Activated T-cell treated with anti-CD3 and anti-CD28 coated beads for 48 hours (primary cell): ENCODE measurements at regions not wholly inside any gene's neighbourhood (a gene's known extent, or its start where the extent isn't known, plus 50 kb on each side); places are given as distances from the start of the nearest gene placed in this dataset.

Experiments used
- DNase-seq: peaks from one replicate; pipeline ENCODE4 v3.0.0-alpha.2; 2020; ENCODE audit warnings: low read depth

DNA sequence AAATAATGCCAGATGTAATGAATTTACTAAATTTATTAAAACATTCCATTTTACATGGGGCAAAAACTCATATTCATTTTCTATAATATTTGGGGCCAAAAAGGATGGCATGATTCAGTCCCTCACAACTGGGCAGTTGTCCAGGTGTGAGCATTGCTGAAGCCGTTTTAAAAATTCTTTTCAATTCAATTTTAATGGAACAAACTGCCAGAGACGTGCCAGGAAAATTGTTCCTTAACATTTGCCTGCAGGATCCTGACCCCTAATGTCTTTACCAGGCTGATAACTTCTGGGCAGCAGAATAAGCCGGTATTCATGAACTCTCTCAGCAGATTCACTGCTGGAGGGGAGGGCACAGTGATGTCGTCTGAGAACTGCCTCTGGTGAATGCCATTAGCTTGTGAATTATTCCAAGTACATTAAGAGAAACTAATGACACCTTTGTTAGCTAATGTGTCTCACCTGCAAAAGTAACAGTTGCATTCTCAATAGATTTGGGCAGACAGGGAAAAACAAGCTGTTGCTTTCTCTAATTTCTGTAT lies 1445.1 kb upstream of the TENM3 start:
- DNase-seq: no peak

DNA sequence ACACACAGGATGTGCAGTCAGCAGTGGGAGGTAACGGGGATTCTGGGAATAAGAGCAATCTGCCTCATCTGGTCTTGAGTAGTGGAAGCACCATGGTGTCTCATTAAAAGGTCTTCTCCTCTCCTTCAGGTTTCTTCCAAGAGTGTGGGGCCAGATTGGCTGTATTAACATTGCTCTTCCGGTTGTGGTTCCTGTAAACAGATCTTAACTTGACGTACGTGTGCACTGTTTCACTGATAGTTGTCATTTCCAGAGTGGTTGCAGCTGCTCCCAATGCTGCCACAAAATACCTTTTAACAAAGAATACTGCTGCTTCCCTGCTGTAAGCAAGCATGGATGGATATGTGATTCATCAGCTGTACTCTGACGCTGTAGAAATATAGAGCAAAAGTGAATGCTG lies 1443.4 kb upstream of the TENM3 start:
- DNase-seq: no peak

GRCh38 chr4:180805101-180805500 lies 1438.1 kb upstream of the TENM3 start:
- no peak for DNase-seq

- no peak for DNase-seq
These were observed 1434.3 kb upstream of the TENM3 start for GRCh38 chr4:180808862-180809261.

- DNase-seq: no peak
These were observed 1433.8 kb upstream of the TENM3 start for GRCh38 chr4:180809439-180809838.

DNA sequence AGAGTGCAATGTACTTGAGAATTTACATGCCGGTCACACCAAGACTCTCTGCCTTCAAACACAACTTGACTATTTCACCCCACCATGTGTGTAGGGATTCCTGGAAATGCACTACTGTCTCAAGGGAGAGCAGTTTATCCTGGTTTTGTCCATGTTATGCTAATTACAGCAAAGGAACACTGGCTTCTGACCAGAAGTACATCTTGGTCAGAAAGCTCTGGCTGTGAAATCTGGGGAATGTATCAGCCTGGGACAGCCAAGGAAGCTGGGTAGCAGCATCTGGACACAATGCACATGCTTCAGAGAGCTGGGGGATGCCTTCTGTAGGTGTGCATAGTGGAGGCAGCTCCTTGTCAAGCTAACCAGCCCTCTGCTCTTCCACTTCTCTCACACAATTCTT lies 1432.6 kb upstream of the TENM3 start:
- DNase-seq: no peak

- no peak for DNase-seq
These were observed 1431.6 kb upstream of the TENM3 start for GRCh38 chr4:180811556-180811955.

GRCh38 chr4:180812783-180813182 lies 1430.4 kb upstream of the TENM3 start:
- no peak for DNase-seq

GRCh38 chr4:180814875-180815417 lies 1428.3 kb upstream of the TENM3 start:
- DNase-seq: no peak

DNA sequence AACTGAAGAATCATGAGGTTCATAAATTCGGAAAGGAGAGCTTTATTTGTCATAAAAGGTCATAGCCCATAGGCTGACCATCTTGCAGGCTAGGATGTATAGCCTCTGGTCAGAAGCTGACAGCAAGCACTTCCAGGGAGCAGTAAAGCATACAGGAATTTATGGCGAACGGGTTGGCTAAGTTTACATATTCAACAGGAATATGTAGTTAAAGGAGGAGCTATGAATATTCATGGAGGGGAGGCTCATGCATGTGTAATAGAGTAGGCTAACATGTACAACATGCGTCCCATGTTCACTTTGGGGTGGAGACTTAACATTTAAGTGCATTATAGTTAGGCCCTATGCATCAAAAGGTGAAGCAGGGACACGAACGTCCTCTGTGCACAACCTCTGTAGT lies 1425.7 kb upstream of the TENM3 start:
- DNase-seq: no peak

DNA sequence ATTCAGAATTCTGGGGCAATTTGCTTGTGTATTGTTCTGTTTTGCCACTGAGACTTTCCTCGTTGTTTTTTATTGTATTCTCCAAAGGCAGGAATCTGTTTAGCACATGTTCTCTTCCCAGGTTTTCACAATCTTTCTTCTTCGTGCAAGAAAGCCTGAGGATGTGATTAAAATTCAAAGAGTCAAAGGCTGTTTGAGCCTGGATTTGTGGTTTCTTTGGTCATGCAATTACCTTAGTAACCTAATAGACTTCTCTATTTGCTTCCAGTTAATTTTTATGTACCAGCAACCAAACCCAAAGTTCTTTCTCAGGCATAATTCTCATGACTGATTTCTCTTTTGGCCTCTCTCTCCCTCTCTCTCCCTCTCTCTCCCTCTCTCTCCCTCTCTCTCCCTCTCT lies 1420.1 kb upstream of the TENM3 start:
- DNase-seq: no peak

- DNase-seq: no peak
These were observed 1415.8 kb upstream of the TENM3 start for GRCh38 chr4:180827232-180828009.

DNA sequence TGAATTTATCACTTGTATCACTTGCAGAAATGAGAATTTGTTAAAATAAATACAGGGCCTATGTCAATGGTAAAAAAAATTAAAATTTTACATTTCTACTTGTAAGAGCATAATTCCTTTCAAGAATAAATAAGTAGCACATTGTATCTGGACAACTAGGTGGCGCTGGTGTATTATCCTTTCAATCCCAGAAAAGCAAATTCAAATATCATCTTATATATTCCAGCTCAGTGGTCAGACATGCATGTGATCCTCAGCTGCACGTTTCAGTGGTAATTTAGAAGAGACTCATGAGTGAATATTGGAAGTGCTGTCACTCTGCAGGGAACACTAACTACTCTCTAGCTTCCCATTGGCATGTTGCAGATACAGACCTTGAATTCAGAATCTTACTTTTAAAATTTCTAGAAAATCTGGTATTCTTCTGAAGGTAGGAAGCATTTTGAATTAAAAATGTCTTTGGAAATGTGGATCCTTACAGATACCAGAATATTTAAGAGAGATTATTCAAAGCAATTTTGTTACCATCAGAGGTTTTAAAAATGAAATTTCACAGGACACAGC lies 1414.7 kb upstream of the TENM3 start:
- no peak for DNase-seq

DNA sequence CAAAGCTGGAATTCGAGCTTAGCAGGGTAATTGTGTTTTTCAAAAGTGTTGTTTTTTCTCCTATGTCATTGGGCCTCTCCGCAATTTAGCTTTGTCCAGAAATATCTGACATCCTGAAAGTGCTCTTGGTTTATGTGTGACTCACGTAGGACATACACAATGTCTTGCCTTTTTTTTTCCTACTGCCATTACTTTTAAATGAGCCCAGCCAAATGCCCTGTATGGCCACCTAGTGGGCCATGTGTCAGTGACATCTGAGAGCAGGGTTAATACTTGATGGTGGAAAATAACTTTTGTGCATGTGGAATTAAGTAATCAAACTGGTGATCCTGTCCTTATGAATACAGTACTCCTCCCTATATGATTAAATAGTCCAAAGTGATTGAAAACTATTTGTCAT lies 1411.1 kb upstream of the TENM3 start:
- no peak for DNase-seq

DNA sequence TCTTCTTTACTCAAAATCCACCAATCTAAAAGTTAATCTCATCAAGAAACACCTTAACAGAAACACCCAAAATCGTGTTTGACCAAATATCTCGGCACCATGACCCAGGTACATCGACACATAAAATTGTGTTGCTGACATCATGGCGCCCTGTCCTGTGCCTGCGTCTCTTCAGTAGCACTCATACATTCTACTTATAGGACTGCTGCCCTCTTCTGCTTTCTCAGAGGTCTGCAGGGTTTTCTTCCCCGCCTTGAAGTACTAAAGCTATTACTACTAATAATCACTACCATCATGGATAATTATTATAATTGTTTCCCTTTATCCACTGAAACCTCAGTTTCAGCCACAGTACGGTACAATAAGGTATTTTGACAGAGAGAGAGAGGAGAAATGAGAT lies 1403.1 kb upstream of the TENM3 start:
- DNase-seq: no peak

DNA sequence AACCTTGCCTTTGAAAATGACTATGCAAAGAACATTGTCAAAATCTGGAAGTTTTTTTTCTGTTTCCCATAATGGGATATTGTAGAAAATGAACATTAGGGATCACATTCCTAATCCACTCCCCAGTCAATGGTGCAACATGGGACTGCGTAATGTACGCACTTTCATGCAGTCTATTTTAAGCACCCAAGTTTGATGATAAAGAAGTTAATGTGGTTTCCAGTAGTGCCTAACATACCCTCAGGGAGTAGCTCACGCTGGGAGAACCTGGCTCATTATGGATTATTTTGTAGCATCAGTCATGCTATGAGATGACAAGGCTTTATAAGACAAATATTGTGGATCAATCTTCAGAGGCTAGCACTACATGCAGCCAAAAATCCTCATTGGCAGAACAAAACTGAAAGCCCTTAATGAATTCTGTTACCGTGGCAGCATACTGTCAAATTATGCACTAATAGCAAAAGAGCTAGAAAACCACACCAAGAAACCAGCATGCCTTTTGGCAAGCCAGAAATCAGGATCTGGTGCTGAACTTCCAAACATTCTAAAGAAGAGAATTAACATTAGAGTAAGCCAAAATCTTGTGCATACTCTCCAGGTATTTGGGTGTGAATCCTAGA lies 1392.8 kb upstream of the TENM3 start:
- no peak for DNase-seq

DNA sequence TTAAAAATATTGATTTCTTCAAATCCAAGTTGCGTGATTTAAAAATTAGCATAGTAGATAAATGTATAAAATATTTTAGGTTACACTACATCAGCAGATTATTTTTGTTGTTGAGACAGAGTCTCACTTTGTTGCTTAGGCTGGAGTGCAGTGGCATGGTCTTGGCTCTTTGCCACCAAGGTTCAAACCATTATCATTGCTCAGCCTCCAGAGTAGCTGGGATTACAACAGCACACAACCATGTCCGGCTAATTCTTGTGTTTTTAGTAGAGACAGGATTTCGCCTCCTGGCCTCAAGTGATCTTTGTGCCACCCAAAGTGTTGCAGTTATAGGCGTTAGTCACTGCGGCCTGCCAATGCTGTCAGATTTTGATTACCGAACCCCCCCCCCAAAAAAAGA lies 1390.5 kb upstream of the TENM3 start:
- DNase-seq: no peak

- no peak for DNase-seq
These were observed 1388.0 kb upstream of the TENM3 start for GRCh38 chr4:180855184-180855583.

GRCh38 chr4:180860089-180860720 lies 1383.0 kb upstream of the TENM3 start:
- no peak for DNase-seq

DNA sequence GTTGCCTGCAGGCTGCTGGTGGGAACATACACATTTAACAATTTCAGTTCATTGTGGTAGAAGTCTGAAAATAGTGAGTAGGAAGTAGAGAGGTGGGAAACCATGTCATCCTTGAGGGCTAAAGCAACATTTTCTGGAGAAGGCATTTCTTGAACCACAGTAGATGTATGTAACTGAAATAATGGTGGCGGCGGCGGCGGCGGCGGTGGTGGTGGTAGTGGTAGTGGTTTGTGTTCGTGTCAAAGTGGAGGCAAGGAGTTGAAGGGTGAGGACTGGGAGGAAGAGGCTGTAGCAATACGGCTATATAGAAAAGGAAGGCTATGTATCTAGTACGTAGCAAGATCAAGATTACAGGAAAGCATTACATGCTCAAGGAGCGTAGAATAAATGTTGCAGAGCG lies 1381.6 kb upstream of the TENM3 start:
- DNase-seq: no peak

- no peak for DNase-seq
These were observed 1376.1 kb upstream of the TENM3 start for GRCh38 chr4:180866933-180867643.

DNA sequence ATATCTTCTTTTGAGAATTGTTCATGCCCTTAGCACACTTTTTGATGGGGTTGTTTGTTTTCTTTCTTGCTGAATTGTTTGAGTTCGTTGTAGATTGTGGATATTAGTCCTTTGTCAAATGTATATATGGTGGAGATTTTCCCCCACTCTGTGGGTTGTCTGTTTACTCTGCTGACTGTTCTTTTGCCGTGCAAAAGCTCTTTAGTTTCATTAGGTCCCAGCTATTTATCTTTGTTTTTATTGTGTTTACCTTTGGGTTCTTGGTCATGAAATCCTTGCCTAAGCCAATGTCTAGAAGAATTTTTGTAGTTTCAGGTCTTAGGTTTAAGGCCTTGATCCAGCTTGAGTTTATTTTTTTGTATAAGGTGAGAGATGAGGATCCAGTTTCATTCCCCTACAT lies 1372.6 kb upstream of the TENM3 start:
- DNase-seq: no peak
